Prostate gland (tissue), 2 donors: ENCODE measurements at regions not wholly inside any gene's neighbourhood (a gene's known extent, or its start where the extent isn't known, plus 50 kb on each side); places are given as distances from the start of the nearest gene placed in this dataset.

Source experiments
- DNase-seq: peaks from one replicate; pipeline ENCODE4 v3.0.0-alpha.2; 2019; ENCODE audit warnings: low spot score
- H3K27ac ChIP-seq, 2 donors: fragments of 200-600 bp; sonication (generic); 2 replicates each; pipeline ENCODE4 v1.5.1; 2017 to 2019
- H3K27me3 ChIP-seq: fragments of 200-600 bp; sonication (generic); replicated peaks from 2 replicates; pipeline ENCODE4 v1.5.1; 2019; ENCODE audit not compliant: insufficient read depth
- H3K36me3 ChIP-seq, 2 donors: fragments of 200-600 bp; sonication (generic); 1 replicate in 1 of 2; 2 replicates in 1 of 2; pipeline versions ENCODE4 v1.5.1 to v1.8.1; 2017 to 2019
- H3K4me1 ChIP-seq: fragments of 200-600 bp; sonication (generic); replicated peaks from 2 replicates; pipeline ENCODE4 v1.5.1; 2019
- H3K4me3 ChIP-seq, 2 donors: fragments of 200-600 bp; sonication (generic); 2 replicates each; pipeline ENCODE4 v1.5.1; 2017 to 2019
- H3K9me3 ChIP-seq: fragments of 200-600 bp; sonication (generic); 2 replicates; pipeline ENCODE4 v1.5.1; 2017
- CTCF ChIP-seq, 4 experiments: fragments of 200-600 bp in 2 of 4; fragments of 450-650 bp in 2 of 4; sonication (generic) in 2 of 4; IDR thresholded peaks; 1 replicate in 3 of 4; 2 replicates in 1 of 4; pipeline ENCODE4 v1.5.1; 2016 to 2019; ENCODE audit warnings: antibody characterized with exemption in 4 of 4, mild to moderate bottlenecking in 2 of 4, moderate library complexity in 2 of 4
- POLR2A ChIP-seq: fragments of 450-650 bp; IDR thresholded peaks from one replicate; pipeline ENCODE4 v1.6.1; 2016; ENCODE audit warnings: antibody characterized with exemption, mild to moderate bottlenecking
- POLR2AphosphoS5 ChIP-seq: sonication (generic); formaldehyde crosslinking; IDR thresholded peaks from one replicate; pipeline ENCODE4 v1.6.1; 2017; ENCODE audit warnings: antibody characterized with exemption
- WGBS: methylation state at CpG from one replicate; pipeline ENCODE4 v1.1.5; 2018; 5-methylcytosine and 5-hydroxymethylcytosine counted together
- intact Hi-C: fragments of 100-400 bp; cut with DNase I; formaldehyde crosslinking; loops from one replicate; pipeline ENCODE4 v1.14.2; 2022

DNA sequence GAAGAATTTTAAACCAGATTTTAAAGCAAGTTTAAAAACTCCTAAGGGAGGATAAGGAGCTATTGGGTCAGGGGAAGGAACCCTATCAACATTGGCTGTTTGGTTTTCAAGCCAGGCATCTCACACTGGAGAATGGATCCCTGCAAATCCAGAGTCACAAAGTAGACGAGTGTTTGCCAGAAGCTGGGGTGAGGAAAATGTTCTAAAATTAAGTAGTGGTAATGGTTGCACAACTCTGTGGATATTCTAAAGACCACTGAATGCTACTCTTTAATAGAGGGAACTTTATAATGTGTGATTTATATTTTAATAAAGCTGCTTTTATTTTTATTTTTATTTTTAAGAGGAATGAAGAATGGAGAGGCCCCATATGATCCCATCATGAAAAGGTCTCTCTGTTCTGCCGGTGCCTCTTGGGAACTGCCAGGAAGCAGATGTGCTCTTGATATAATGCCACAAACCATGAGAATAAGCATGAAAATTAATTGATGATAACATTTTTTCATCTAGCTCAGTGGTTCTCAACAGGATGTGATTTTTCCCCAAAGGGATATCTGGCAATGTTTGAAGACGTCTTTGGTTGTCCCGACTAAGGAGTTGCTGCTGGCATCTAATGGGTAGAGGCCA is 379.0 kb upstream of the CNR1 start:
- Histone ChIP-seq H3K27ac (no peak overlapping the region), H3K36me3 (no peaks in the 10 kb centered on the region), H3K4me3 (no peak overlapping the region), H3K4me1 (no peaks in the 10 kb centered on the region), H3K27me3 (no peaks in the 10 kb centered on the region), H3K9me3 (no peaks in the 10 kb centered on the region)
- no peak for TF ChIP-seq POLR2AphosphoS5
- no peak for TF ChIP-seq POLR2A
- no peak for TF ChIP-seq CTCF (IDR thresholded peaks at IDR 0.05)
- DNase-seq, result no peak
- WGBS, result 67% methylated on average over 4 of the region's 4 CpGs
- intact Hi-C loops, result no loop called here

GRCh38 chr6:88539295-88539764 is 373.2 kb upstream of the CNR1 start:
- H3K27me3 ChIP-seq, result no peaks in the 10 kb centered on the region
- intact Hi-C loops, result no loop called here
- no peaks in the 10 kb centered on the region for H3K4me1 ChIP-seq
- no peak overlapping the region for H3K4me3 ChIP-seq
- WGBS, result 55% methylated on average over 4 of the region's 4 CpGs
- DNase-seq, result no peak
- H3K27ac ChIP-seq, result no peak overlapping the region
- H3K36me3 ChIP-seq, result no peaks in the 10 kb centered on the region
- no peaks in the 10 kb centered on the region for H3K9me3 ChIP-seq
- TF ChIP-seq POLR2A, result no peak
- TF ChIP-seq CTCF (IDR thresholded peaks at IDR 0.05), result no peak
- TF ChIP-seq POLR2AphosphoS5, result no peak

DNA sequence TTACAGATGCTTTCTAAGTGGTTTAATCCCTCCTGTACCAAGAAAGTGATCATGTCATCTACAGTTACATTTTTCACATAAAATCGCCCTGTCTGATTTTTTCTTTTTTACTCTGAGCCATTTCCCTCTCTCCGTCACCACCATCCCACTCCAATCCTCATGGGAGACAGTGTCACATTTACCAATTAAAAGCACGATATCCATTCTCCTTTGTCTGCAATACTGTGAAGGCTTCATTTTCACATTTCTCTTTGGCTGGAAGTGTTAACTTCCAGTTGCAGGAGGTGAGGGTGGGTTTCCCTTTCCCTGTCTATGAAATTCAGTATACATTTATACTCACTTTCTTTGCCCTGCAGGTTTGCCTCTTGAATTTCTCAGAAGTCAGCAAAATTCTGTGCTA is 372.7 kb upstream of the CNR1 start:
- no peaks in the 10 kb centered on the region for H3K27me3 ChIP-seq
- no peaks in the 10 kb centered on the region for H3K9me3 ChIP-seq
- WGBS, result 86% methylated on average over 3 of the region's 3 CpGs
- no peaks in the 10 kb centered on the region for H3K36me3 ChIP-seq
- no peak overlapping the region for H3K4me3 ChIP-seq
- no peak overlapping the region for H3K27ac ChIP-seq
- intact Hi-C loops, result no loop called here
- H3K4me1 ChIP-seq, result no peaks in the 10 kb centered on the region
- no peak for TF ChIP-seq POLR2A
- no peak for TF ChIP-seq CTCF (IDR thresholded peaks at IDR 0.05)
- no peak for TF ChIP-seq POLR2AphosphoS5
- no peak for DNase-seq

- Histone ChIP-seq H3K27me3 (no peaks in the 10 kb centered on the region), H3K4me1 (no peaks in the 10 kb centered on the region), H3K4me3 (no peak overlapping the region), H3K36me3 (no peaks in the 10 kb centered on the region), H3K9me3 (no peaks in the 10 kb centered on the region), H3K27ac (no peak overlapping the region)
- DNase-seq, result no peak
- 45% methylated on average over 4 of the region's 4 CpGs for WGBS
- intact Hi-C loops, result no loop called here
- TF ChIP-seq CTCF (IDR thresholded peaks at IDR 0.05), result no peak
- TF ChIP-seq POLR2A, result no peak
- TF ChIP-seq POLR2AphosphoS5, result no peak
Measured at GRCh38 chr6:88538130-88538706, 372.1 kb upstream of the CNR1 start.

DNA sequence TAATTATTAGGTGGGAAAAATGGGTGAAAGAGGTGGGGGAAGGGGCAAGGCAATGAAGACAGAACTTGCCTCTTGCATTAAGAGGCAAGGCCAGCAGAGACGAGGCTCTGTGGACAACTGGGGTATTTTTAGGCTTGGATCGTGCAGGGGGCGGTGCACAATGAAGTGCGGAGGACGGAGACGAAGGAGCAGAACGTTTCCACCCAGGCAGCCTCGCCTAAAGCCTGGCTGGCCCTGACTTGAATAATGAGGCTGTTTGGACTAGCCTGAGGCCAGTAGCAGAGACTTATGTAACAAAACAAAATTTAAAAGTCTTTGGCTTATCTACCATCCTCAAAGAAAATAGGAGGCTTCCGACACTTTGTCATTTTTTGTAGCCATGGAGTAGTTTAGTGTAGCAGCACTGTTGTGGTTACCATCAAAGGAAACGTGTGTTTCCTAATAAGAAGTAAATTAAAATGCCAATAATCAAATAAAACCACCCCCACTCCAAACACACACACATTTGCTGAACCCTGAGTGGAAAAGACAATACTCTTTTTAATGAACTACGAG is 370.0 kb upstream of the CNR1 start:
- no peak for DNase-seq
- intact Hi-C loops, result no loop called here
- no peaks in the 10 kb centered on the region for H3K27me3 ChIP-seq
- no peaks in the 10 kb centered on the region for H3K4me1 ChIP-seq
- H3K9me3 ChIP-seq, result no peaks in the 10 kb centered on the region
- no peak for TF ChIP-seq POLR2AphosphoS5
- TF ChIP-seq CTCF (IDR thresholded peaks at IDR 0.05), result no peak
- H3K4me3 ChIP-seq, result no peak overlapping the region
- no peaks in the 10 kb centered on the region for H3K36me3 ChIP-seq
- 71% methylated on average over 11 of the region's 11 CpGs for WGBS
- H3K27ac ChIP-seq, result no peak overlapping the region
